Daoy (cell line): ENCODE measurements at regions not wholly inside any gene's neighbourhood (a gene's known extent, or its start where the extent isn't known, plus 50 kb on each side); places are given as distances from the start of the nearest gene placed in this dataset.

Experiments used
- DNase-seq: peaks from one replicate; pipeline ENCODE4 v3.0.0-alpha.2; 2015; ENCODE audit warnings: low read depth

DNA sequence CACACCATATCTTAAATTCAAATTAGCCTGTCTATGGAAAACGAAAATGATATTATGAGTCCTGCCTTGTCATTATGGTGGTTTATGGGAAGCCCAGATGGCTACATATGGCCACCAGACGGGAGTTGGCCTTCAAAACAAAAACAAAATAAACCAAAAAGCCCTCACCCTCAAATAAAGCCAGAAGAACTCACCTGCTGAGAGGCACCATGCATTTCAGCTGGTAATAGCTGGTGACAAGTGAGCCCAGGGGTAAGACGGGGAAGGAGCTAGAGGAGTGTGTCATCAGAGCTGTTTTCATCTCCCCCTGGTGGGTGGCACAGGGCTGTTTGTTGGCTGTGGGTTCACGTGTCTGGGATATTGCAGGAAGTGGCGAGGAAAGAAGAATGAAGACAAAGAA is 152.9 kb downstream of the EFNB2 start:
- no peak for DNase-seq

DNA sequence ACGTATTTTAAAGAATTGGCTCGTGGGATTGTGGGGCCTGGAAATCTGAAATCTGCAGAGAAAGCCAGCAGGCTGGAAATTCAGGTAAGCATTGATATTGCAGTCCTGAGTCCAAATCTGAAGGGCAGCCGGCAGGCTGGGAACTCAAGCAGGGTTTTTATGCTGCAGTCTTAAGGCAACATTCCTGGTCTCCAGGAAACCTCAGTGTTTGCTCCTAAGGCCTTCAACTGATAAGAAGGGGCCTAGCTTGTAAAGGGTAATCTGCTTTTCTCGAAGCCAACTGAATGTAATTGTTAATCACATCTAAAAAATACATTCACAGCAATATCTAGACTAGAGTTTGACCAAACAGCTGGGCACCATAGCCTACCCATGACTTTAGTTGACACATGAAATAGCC is 154.4 kb downstream of the EFNB2 start:
- DNase-seq = no peak

DNA sequence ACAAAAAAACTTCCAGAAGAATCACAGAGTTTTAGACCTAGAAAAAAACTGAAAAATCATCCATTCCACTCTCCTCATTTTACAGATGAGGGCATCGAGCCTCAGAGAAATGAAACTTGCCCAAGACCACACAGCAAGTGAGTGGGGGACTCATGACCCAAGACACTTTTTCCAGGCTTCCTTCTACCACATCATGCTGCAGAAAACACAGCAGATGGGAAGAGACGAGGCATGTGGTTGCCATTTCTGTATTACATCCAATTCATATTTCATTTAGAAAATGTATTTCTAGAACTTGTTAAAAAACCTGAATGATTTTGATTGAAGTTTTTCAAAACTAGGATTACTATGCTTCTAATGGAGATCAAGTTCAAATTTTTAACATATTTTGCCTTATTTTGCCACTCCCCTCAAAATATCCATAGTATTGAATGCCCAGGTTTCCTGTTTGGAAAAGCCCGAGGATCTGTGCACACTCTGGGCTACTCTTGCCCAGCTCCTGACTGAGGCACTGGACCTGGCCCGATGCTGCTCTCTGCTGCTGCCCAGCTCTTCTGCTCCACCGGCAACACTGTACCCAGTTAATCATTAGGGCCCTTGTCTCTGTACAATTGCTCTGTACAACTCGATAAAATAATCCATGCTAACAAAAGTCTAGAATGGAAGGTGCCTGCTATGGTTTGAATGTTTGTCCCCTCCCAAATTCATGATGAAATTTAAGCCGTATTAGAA is 157.4 kb downstream of the EFNB2 start:
- no peak for DNase-seq

DNA sequence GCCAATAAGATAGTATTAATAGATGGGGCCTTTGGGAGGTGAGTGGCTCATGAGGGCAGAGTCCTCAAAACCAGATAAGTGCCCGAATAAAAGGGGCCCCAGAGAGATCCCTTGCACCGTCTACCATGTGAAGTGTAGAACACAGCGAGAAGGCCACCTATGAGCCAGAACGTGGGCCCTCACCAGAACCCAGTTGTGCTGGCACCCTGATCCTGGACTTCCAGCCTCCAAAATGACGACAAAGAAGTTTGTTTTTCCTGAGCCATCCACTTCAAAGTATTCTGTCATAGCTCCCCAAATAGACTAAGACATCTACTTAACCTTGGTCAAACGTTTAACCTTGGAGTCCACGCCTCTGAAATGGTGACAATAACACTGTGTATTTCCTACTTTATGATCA is 158.1 kb downstream of the EFNB2 start:
- no peak for DNase-seq

DNA sequence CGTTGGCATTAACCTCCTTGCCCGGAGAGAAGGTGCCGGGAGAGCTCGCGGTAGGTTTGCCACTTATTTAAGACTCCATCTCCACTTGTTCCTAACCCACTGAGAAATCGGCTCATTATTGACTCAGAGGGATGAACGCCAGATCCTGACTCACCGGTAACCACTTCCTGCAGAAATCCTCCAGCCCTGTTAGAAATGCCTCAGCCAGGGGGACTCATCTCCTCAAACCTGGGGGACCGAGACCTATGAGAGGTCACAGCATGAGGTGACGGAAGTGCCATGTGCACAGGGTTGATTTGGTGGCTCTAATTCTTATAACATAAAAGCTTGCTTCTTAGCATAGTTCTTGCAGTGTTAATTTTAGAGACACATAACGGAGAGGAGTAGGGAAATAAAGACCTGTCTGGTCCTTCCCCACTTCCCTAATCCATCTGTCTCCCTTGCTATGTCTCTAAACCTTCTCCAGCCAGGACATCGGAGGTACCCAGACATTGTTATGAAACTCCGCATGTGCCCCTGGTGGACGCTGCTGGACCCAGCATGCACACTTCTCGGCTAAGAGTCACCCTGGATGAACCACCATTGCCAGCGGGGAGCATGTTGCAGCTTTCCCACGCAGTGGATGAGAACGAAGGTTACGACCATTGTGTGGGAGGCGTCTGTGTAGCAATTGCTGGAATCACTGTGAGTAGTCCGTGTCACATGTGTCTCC is 158.9 kb downstream of the EFNB2 start:
- DNase-seq = peak; percentile 89

DNA sequence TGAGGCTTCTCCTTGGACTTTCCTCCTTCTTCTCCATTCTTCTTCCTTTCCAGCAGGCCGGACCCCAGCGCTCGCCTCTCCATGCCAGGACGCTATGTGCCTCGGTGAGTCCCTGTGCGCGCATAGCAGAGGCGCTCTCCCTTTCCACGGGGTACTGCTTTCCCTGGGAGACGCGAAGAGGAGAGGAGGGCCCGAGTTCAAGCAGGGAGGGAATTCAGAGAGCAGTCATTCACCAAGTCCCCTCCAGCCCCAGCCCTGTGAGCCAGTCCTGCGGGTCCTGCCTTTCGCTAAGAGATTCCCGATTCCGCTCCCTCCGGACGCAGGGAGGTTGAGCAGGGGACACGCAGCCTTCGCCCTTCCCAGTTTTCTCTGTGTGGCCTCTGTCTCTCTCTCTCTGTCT is 160.4 kb downstream of the EFNB2 start:
- no peak for DNase-seq

DNA sequence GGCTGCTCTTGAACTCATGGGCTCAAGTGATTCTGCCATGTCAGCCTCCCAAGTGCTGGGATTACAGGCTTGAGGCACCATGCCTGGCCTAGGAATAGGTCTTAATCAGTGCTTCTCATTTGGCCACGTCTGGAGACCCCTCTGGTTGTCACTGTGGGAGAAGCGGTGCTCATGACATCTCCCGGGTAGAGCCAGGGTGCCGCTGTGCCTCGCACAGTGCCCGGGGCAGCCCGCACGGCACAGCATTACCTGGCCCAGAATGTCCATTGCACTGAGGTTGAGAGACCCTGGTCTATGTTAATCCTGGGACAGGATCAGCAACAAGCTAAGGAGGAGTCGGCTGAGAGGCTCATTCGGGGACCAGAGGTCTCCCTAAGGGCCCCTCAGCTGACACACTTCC is 160.8 kb downstream of the EFNB2 start:
- DNase-seq = no peak

DNA sequence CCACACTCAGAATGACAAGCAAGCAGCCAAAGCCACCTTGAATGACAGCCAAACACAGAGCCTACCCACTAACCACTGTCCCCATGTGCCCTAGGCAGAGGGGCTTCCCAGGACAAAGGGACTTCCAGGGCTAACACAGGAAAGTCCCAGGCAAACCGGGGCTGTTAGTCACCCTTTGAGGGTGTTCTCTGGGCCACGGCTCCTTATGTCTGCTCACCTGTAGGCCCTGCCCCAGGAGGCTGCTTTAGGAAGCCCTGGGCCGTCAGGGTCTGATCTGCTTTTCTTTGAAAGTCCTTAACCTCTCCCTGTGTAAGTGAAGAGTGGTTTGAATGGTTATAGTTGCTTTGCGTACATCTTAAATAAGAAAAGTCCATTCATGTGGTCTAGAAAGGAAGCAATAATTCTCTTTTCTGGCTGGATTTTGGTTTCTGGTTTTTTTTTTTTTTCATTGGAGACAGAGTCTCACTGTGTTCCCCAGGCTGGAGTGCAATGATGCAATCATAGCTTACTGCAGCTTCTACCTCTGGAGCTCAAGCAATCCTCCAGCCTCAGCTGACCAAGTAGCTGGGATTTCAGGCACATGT is 161.4 kb downstream of the EFNB2 start:
- peak; percentile 20 for DNase-seq

DNA sequence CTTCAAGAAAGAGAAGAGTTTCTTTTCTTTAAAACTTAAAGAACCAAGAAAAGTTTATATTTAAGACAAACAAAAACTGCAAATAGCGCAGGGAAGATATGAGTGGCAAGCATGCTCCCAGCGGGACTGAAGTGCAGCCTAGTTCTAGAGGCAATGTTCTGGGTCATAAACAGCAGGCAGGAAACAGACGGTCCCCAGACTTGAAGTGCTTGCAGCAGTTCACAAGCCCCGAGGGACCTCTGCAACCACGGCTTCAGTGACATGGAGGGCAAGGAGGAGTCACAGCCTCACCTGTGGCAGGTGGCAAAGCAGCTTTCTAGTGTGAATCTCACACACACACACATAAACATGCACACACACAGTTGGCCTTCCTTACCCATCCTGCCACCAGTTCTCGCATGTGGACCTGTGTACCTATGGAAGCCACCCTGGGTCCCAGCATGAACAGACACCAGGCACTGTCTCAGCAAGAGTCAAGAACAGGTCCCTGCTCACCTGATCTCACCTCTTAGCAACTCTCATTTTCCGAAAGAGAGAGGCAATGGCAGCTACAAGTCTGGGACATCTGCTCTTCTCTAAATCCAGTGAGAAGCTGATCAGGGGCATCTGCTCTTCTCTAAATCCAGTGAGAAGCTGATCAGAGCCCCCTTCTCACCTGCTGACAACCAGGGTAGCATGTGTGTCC is 162.0 kb downstream of the EFNB2 start:
- no peak for DNase-seq

DNA sequence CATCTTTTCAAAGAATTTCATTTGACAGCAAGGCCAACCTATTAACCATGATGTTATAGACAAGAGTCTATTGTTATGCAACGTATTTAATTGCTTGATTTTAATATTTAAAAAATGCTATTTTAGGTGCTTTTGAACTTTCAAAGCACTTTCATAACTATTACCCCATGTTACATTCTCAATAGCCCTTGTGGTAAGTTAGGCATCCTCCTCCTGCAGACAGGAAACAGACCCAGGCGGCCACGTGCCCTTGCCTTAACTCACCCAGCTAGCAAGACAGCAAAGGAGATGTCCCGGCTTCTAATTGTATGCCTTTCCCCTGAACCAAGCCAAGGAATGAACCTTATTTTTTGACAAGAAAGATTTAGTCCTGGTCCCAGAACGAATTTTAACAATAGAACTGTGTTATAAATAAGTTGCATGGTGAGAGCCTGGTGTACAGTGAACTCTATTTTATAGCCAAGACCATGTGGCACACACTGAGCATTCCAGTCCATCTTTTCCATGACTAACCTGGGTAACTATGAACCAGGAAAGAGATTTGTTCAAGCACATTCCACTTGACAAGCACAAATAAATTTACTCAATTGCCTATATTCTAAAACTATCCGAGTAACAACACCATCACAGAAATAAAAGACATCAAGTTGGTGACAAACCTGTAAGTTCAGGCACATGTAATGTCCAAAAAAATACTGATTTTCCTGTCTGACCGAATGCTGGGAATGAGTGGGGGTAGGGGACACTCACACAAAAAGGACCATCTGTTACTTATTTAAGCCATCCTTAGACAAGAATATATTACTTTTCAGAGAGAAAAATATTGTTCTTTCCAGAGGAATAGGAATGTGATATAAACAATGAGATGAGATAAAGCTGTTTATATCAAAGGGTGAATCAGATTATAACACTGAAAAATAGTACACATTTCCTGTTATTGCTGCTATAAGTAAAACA is 163.0 kb downstream of the EFNB2 start:
- no peak for DNase-seq

DNA sequence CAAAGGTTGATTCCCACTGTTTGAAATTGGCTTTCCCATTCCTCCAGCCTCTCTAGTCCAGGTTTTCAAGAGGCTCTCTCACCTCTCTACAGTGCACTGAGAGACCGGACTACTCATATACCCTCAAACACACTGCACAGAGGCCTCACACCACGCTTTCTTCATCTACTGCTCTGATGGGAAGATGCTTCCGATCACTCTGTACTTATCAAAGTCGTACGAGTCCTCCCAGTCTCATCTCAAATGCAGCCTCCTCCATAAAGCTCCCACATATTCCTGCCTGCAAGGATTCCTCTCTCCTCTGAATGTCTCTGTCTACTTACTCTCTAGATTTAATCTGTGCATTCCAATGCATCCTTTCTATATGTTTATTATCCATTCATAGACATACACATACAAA is 164.4 kb downstream of the EFNB2 start:
- no peak for DNase-seq

DNA sequence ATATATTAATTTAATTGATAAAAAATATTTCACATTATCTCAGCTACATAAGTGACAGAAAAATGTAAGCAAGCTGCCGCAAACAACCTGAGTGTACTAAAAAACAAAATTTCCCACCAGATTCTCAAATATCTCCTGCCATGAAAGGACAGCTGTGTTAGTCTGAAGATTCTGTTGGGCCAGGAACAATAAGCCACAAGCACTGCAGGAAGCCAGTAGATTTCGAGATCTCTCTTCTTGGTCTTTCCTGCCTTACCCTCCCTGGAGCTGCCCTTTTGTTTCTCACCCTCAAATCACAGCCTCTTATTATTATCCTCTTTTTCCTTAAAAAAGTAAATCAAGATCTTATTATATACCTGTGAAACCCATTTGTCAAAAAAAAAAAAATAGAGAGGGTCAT is 165.6 kb downstream of the EFNB2 start:
- no peak for DNase-seq

DNA sequence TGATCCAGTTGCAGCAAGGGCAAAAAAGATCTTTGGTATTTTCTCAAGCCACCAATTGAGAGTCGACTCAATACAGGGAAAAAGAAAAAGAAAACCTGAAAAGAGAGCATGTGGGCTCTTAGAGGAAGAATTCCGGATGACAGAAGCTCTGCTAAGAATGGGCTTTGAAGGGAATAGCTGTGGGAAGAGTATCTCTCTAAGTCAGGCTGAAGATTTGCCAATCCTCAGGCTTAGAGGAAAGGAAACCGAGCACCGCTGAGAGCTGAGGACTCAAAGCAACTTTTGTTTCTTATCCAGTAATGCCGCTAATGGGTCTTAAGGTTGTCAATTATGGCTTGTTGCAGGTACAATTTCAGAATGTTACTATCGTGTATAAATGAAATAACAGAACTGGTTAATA is 166.4 kb downstream of the EFNB2 start:
- DNase-seq = no peak

DNA sequence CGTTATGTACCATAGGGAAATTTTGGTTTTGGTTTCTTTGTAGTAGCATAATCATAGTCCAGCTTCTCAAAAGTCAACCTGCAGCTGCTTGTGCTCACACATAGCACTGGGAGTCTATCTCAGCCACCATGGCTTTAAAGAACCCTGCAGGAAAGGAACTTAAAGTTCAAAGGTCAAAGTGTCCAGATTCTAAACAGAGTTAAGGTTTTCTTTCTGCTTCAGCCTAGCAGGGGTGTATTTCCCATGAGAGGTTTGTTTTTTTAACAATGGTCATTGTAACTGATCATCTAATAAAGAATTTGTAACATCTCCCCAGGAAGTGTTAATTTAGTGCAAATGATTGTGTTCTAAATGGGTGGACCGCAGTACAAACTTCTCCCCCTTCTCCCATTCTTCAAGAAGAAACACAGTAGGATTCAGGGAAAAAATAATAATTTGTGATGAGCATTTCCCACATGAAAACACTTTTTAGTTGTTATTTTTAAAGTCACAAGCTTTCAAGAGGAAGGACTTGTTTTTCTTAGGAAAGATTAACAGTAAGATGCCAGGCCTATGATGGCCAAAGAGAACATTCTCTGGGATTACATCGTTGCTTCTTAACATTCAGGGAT is 168.0 kb downstream of the EFNB2 start:
- no peak for DNase-seq

DNA sequence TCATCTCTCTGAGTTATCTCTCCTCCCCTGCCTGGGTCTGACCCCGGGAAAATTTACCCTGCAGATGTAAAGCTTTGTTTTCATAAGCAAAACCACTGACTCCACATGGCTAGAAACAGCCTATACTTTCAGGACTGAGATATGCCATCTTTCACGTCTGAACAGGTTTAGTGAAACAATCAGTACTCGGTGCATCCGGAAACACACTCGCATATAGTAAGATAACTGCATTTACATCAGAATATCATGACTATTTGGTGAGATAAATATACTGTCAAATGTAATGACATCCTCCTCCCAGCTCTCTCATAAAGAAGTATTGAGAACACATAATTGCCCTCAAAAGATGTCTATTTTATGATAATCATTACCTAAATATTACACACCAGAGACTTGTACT is 172.8 kb downstream of the EFNB2 start:
- no peak for DNase-seq

DNA sequence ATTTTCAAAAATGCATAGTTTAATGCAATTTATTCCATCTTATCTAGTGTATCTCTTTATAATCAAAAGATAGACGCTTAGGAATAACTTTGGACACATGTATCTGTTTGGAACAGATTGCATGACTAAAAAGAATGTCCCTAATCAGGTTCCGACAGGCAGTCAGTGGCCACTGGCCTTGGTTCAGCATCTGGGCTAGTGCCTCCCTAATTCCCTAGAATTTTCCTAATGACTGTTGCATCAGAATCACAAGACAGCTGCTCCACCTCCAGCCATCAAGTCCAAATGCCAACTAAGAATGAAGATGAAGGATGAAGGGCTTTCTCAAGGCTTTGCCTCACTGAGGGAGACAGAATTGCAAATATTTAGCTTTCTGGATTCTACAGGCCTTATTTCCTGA is 173.8 kb downstream of the EFNB2 start:
- DNase-seq = no peak

DNA sequence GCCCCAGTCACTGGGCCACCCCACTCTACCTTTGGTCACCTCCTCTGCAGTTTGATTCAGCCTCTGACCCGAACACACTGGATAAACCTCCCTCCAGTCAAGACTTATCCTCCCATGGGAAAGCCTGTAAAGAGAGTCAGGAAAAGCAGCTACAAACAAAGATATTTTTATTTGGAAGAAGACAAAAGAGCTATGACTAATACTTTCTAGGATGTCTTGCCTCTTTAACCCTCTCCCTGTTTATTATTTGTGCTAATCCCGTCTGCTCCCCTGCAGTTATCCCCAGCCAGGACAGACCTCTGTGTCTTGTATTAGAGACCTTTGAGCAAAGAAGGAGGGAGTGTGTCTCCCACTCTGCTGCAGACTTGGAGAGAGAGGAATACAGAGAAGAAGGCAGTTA is 178.3 kb downstream of the EFNB2 start:
- no peak for DNase-seq

DNA sequence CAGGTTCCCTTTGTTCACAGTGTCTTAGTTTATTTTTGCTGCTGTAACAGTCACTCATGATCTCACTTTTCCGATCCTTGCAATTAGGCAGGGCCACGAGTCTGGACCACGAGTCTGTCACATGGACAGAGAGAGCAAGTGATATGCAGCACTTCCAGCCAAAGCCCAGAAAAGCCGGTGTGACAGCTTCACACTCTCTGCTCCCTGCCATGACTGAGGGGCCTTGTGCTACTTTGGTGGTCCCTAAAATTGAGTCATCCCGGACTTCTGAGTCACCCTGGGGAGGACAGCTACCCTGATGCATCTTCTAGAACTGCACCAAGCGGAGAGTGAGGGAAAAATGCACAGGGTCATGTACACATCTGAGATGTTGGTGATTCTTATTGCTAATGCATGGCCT is 179.6 kb downstream of the EFNB2 start:
- DNase-seq = no peak

DNA sequence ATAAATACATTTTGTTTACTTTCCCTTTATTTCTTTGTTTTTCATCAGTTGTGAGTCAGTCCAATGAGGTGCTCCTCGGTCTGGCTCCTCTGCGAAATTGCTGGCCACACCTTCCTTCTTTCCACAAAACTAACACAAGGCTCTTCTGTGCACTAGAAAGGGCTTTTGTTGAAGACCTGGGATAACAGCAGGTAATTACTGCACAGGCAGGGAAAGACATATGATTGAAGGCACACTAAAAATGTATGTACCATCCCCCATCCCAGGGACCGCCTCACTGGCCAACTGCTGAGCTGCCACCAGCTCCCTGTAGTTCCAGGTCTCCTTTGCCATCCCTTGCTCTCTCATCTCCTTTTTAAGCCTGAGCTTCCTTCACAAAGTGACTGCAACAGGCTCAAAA is 180.5 kb downstream of the EFNB2 start:
- no peak for DNase-seq

DNA sequence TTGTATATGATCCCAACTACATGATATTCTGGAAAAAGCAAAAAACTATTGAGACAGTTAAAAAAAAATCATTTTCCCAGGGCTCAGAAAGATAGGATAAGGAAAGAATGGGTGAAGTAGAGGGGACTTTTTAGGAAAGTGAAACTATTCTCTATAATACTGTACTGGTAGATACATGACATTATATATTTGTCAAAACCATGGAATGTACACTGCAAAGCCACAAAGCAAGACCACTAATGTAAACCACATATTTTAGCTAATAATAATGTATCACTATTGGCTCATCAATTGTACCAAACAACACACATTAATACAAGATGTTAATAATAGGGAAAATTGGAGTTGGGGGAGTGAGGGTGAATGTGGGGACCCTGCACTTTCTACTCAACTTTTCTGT is 182.6 kb downstream of the EFNB2 start:
- no peak for DNase-seq

DNA sequence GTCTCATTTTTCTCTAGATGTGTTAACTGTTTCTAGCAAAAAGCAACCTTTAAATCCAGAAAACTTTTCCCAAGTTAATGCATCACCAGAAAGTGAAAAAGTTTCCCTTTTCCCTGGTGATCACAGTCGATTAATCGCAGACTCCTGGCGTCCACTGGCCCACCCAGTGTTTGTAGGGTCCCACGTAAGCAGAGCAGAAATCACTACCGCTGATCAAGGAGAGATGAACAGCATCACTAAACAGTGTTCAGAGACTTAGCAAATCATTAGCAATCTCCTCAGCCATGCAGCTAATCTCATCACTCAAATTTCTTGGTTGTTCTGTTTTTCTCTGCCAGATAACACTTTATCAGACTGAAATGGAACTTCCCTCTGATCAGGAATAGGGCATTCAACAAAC is 184.2 kb downstream of the EFNB2 start:
- no peak for DNase-seq
